Activated CD4-positive, alpha-beta T cell treated with anti-CD3 and anti-CD28 coated beads, Interleukin-2, amount 50 U/mL, for 48 hours (primary cell): ENCODE measurements at regions not wholly inside any gene's neighbourhood (a gene's known extent, or its start where the extent isn't known, plus 50 kb on each side); places are given as distances from the start of the nearest gene placed in this dataset.
A peak's percentile ranks its signal among the peaks of the same experiment; 100 is the strongest.
"Not testable (repeated sequence)": the region's sequence is repeated elsewhere in the genome, so short reads cannot be mapped to it uniquely, and the experiment has no call there.

Experiments
- DNase-seq, 2 experiments: peaks; one replicate each; pipeline ENCODE4 v3.0.0-alpha.2; 2020

DNA sequence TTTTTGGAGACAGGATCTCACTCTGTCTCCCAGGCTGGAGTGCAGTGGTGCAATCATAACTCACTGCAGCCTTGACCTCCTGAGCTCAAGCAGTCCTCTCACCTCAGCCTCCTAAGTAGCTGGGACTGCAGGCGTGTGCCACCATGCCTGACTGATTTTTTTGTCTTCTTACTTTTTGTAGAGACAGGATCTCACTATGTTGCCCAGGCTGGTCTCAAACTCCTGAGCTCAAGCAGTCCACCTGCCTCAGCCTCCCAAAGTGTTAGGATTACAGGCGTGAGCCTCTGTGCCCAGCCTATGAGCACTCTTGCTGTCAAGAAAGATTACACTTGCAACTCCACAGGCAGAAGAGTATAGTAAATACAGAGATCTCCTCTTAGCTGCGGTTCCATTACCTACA is 151.5 kb upstream of the SLC35G4 start:
- DNase-seq = not testable (repeated sequence)

DNA sequence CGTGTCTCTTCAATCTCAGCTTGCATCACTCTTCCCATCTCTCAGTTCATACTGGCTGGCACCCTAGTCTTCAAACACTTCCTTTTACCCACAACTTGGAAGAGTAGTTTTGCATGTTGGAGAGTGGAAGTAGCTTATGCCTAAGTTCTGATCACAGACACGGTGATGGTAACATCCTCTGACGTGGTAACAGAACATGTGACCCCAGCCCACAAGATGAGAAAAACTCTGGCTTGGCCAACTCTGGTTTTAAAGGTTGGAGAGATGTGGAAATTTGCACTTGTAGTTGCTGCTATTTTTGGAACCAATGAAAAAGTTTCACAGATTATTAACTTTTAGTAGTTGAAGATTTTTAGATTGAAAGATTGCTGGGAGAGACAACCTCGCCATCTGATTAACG is 155.4 kb upstream of the SLC35G4 start:
- DNase-seq = no peak

GRCh38 chr18:11444169-11444568 is 165.2 kb upstream of the SLC35G4 start:
- not testable (repeated sequence) for DNase-seq

GRCh38 chr18:11437046-11437445 is 172.3 kb upstream of the SLC35G4 start:
- no peak for DNase-seq

- DNase-seq = no peak
These were observed 177.0 kb upstream of the SLC35G4 start for GRCh38 chr18:11432360-11432811.

GRCh38 chr18:11429876-11430275 is 179.5 kb upstream of the SLC35G4 start:
- DNase-seq = no peak

- no peak for DNase-seq
These were observed 184.2 kb upstream of the SLC35G4 start for GRCh38 chr18:11425211-11425610.

- no peak for DNase-seq
These were observed 190.1 kb upstream of the SLC35G4 start for GRCh38 chr18:11419338-11419737.

- DNase-seq = no peak
These were observed 196.6 kb upstream of the SLC35G4 start for GRCh38 chr18:11412811-11413210.

- no peak for DNase-seq
These were observed 198.3 kb upstream of the SLC35G4 start for GRCh38 chr18:11411048-11411447.

DNA sequence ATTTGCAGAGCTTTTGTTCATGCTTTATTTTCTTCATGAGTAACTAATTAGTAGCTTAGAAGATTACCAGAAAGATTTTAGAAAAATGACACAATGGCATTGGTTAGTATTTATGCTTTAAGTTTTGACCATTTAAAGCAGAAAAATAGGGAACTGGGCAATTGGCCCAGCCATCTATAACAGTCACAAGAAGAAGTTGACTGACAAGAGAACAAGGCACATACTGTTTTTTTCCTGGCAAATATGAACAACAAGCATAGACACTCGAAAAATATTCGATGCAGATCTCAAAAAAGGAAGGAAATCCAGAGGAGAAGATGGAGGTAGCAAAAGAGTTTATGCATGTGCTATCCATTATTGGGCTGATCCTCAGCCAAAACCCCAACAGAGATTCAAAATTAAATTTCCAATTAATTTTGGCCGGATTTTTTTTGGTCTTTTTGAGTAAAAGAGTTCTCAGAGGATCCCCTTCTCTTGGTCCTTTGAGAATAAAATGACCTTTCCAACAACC is 200.8 kb upstream of the SLC35G4 start:
- no peak for DNase-seq

GRCh38 chr18:11407940-11408339 is 201.5 kb upstream of the SLC35G4 start:
- no peak for DNase-seq

GRCh38 chr18:11405804-11406203 is 203.6 kb upstream of the SLC35G4 start:
- DNase-seq = no peak

- no peak for DNase-seq
These were observed 208.7 kb upstream of the SLC35G4 start for GRCh38 chr18:11400703-11401102.

DNA sequence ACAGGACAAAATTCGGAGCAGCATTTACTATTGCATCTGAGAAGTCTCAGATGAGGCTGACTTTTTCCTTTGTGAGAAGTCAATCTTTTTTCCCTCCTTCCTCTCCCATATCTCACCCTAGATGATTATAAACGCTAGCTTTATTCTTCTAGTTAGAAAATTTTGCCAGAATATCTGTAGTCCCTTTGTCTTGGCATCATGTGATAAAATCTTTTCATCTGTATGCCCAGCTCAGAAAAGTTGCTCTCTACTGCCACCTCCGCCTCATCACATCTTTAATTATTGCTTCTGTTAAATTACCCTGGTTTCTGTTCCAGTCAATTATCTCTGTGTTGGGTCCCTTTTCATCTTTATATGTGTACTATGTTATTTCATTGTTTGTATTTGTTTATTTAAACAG is 210.8 kb upstream of the SLC35G4 start:
- DNase-seq = no peak

DNA sequence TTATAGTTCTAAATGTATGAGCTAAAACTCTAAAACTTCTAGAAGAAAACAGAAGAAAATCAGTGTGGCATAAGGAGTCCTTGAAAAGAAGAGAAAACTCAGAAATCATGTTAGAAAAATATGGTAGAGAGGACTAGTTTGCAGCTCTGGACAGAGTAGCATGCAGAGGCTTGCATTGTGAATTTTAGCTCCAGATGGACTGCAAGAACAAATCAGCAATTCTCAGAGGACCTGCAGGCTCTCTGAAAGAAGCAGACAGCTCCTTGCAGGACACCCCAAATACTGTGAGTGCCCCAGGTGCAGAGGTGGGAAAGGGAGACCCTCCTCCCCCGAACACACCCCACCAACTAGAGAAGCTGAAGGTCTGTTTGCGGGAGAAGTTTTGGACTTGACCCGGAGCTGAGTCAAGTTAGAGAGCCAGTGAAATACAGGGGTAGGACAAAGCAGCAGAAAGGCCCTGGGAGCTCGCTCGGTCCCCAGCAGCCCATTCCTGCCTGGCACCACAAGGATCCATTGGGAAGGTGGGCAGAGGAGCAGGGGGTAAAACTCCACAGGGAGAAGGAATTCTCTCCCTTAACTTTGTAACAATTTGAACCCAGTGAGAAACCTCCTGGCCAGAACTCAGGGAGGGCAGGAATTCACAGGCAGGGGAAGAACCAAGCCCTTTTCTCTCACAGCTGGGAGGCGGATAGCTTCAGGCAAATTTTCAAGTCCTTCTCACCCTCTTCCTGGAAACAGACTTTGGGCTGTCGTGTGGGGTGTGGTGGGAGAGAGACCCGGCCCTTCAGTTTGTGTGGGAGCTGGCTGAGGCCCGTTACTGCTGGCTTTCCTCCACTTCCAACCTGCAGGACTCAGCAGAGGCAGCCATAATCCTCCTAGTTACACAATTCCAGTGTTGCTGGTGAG is 216.2 kb upstream of the SLC35G4 start:
- no peak for DNase-seq

DNA sequence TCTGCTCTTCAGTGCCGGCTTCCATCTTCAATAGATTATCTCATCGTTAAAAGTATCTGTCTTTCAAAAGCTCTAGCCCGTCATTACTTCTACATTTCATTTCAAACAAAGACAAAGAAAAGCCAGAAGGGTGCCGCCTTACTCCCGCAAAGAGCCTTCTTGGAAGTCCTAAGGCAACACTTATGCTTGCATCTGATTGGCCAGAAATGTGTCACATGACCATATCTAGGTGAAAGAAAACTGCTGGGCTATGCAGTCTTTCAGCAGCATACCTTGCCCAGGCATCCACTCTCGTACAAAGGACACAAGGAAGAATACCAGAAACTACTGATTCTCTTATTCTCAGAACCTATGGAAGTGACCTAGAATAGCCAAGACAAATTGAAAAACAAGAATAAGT is 217.1 kb upstream of the SLC35G4 start:
- no peak for DNase-seq

GRCh38 chr18:11391661-11392060 is 217.7 kb upstream of the SLC35G4 start:
- DNase-seq = no peak

GRCh38 chr18:11388755-11389680 is 220.4 kb upstream of the SLC35G4 start:
- DNase-seq = no peak

DNA sequence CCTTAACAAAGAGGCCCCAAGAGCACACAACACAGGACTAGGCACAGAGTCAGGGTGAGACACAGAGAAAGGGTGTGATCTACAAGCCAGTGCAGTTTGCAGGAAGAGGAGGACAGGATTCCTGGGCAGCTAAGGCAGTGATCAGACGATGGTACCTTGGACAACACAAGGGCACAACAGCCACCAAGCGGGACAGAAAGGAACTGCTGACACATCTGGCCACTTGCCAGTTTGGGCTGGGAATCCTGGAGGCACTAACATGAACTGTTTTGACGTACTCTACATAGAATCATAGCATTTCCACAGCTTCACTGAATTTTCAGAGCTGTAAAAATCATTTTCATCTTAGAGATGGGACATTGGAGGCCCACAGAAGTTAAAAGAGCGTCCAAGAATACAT is 221.5 kb upstream of the SLC35G4 start:
- peak; percentile 2 to 6 for DNase-seq

- DNase-seq = no peak
These were observed 226.0 kb upstream of the SLC35G4 start for GRCh38 chr18:11383381-11383780.

GRCh38 chr18:11380968-11381367 is 228.4 kb upstream of the SLC35G4 start:
- no peak for DNase-seq

DNA sequence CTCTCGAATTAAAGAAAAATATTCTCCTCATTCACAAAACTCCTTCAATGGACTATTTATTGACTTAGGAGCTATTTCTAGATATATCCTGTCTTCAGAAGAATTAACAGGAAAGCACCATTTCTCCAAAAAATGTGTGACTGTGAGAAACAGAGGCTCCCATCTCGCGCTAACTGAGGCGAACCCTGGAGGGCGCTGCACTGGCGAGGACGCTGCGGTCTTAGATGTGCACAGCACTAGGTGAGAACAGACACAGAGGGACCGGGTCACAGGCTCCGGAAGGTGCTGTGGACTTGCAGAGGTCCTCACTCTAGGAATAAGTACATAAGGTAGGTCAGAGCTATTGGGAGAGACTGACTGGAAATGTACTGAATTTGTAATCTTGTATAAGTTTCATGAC is 229.7 kb upstream of the SLC35G4 start:
- DNase-seq = no peak
